Neural progenitor cell (in vitro differentiated cells): ENCODE measurements at regions not wholly inside any gene's neighbourhood (a gene's known extent, or its start where the extent isn't known, plus 50 kb on each side); places are given as distances from the start of the nearest gene placed in this dataset.

Source experiments
- CTCF ChIP-seq: fragments of 200-600 bp; sonication (generic); IDR thresholded peaks from 2 replicates; pipeline ENCODE4 v1.5.1; 2017; ENCODE audit warnings: antibody characterized with exemption, mild to moderate bottlenecking
- EZH2phosphoT487 ChIP-seq: fragments of 200-600 bp; sonication (generic); IDR thresholded peaks from 2 replicates; pipeline ENCODE4 v1.6.1; 2017; ENCODE audit warnings: antibody characterized with exemption

GRCh38 chr13:107205318-107206104 is 637.6 kb upstream of the ARGLU1 start:
- TF ChIP-seq CTCF: peak; percentile 100
- TF ChIP-seq EZH2phosphoT487: no peak
